ENCODE measurements at regions not wholly inside any gene's neighbourhood (a gene's known extent, or its start where the extent isn't known, plus 50 kb on each side); places are given as distances from the start of the nearest gene placed in this dataset.

GRCh38 chr13:105740739-105741138 is 794.7 kb downstream of the EFNB2 start:
- Histone ChIP-seq H2AFZ (ENCODE audit: low read length) (no peak overlapping the region), H3K4me2 (ENCODE audit: extremely low read depth, insufficient read depth, low read length) (no peak overlapping the region), H3K36me3 (ENCODE audit: control insufficient read depth, insufficient read depth, low read length) (no peaks in the 10 kb centered on the region), H3K79me2 (ENCODE audit: control insufficient read depth, insufficient read depth, low read length) (no peaks in the 10 kb centered on the region), H3K9ac (ENCODE audit: insufficient read depth, low read length) (no peak overlapping the region), H3K9me3 (ENCODE audit: control insufficient read depth, insufficient read depth, low read depth, low read length) (no peaks in the 10 kb centered on the region), H3K4me1 (ENCODE audit: control insufficient read depth, extremely low read depth, insufficient read depth, low read length) (no peaks in the 10 kb centered on the region), H4K20me1 (ENCODE audit: control insufficient read depth, extremely low read depth, insufficient read depth, low read length) (no peaks in the 10 kb centered on the region), H3K27me3 (ENCODE audit: control insufficient read depth, insufficient read depth, low read length) (no peaks in the 10 kb centered on the region), H3K27ac (ENCODE audit: insufficient read depth, low read length) (no peak overlapping the region), H3K4me3 (replicated peaks in 1 of 4; ENCODE audit: control extremely low read depth in 1 of 4, insufficient read depth in 1 of 4, low read depth in 3 of 4, low read length in 4 of 4) (no peak overlapping the region)
- DNase-seq (ENCODE audit: low read depth in 2 of 2), result no peak
- TF ChIP-seq CTCF (conservative IDR thresholded peaks at IDR 0.05 in 1 of 2, IDR thresholded peaks at IDR 0.05 in 1 of 2; ENCODE audit: low read depth in 1 of 2, low read length in 2 of 2), result no peak
- TF ChIP-seq EZH2 (IDR thresholded peaks at IDR 0.05; ENCODE audit: low read length, missing control alignments), result no peak

GRCh38 chr13:105737688-105738087 is 797.8 kb downstream of the EFNB2 start:
- Histone ChIP-seq H3K36me3 (ENCODE audit: control insufficient read depth, insufficient read depth, low read length) (no peaks in the 10 kb centered on the region), H3K27ac (ENCODE audit: insufficient read depth, low read length) (no peak overlapping the region), H3K9ac (ENCODE audit: insufficient read depth, low read length) (no peak overlapping the region), H2AFZ (ENCODE audit: low read length) (no peak overlapping the region), H3K79me2 (ENCODE audit: control insufficient read depth, insufficient read depth, low read length) (no peaks in the 10 kb centered on the region), H3K27me3 (ENCODE audit: control insufficient read depth, insufficient read depth, low read length) (no peaks in the 10 kb centered on the region), H4K20me1 (ENCODE audit: control insufficient read depth, extremely low read depth, insufficient read depth, low read length) (no peaks in the 10 kb centered on the region), H3K4me1 (ENCODE audit: control insufficient read depth, extremely low read depth, insufficient read depth, low read length) (no peaks in the 10 kb centered on the region), H3K4me2 (ENCODE audit: extremely low read depth, insufficient read depth, low read length) (no peak overlapping the region), H3K4me3 (replicated peaks in 1 of 4; ENCODE audit: control extremely low read depth in 1 of 4, insufficient read depth in 1 of 4, low read depth in 3 of 4, low read length in 4 of 4) (no peak overlapping the region), H3K9me3 (ENCODE audit: control insufficient read depth, insufficient read depth, low read depth, low read length) (no peaks in the 10 kb centered on the region)
- no peak for DNase-seq (ENCODE audit: low read depth in 2 of 2)
- TF ChIP-seq CTCF (conservative IDR thresholded peaks at IDR 0.05 in 1 of 2, IDR thresholded peaks at IDR 0.05 in 1 of 2; ENCODE audit: low read depth in 1 of 2, low read length in 2 of 2), result no peak
- no peak for TF ChIP-seq EZH2 (IDR thresholded peaks at IDR 0.05; ENCODE audit: low read length, missing control alignments)

GRCh38 chr13:105735281-105735680 is 800.2 kb downstream of the EFNB2 start:
- Histone ChIP-seq H2AFZ (ENCODE audit: low read length) (no peak overlapping the region), H3K9ac (ENCODE audit: insufficient read depth, low read length) (no peak overlapping the region), H3K4me2 (ENCODE audit: extremely low read depth, insufficient read depth, low read length) (no peak overlapping the region), H3K9me3 (ENCODE audit: control insufficient read depth, insufficient read depth, low read depth, low read length) (no peaks in the 10 kb centered on the region), H3K4me1 (ENCODE audit: control insufficient read depth, extremely low read depth, insufficient read depth, low read length) (no peaks in the 10 kb centered on the region), H3K27ac (ENCODE audit: insufficient read depth, low read length) (no peak overlapping the region), H3K4me3 (replicated peaks in 1 of 4; ENCODE audit: control extremely low read depth in 1 of 4, insufficient read depth in 1 of 4, low read depth in 3 of 4, low read length in 4 of 4) (no peak overlapping the region), H3K27me3 (ENCODE audit: control insufficient read depth, insufficient read depth, low read length) (no peaks in the 10 kb centered on the region), H3K79me2 (ENCODE audit: control insufficient read depth, insufficient read depth, low read length) (no peaks in the 10 kb centered on the region), H3K36me3 (ENCODE audit: control insufficient read depth, insufficient read depth, low read length) (no peaks in the 10 kb centered on the region), H4K20me1 (ENCODE audit: control insufficient read depth, extremely low read depth, insufficient read depth, low read length) (no peaks in the 10 kb centered on the region)
- TF ChIP-seq EZH2 (IDR thresholded peaks at IDR 0.05; ENCODE audit: low read length, missing control alignments) (no peak), CTCF (conservative IDR thresholded peaks at IDR 0.05 in 1 of 2, IDR thresholded peaks at IDR 0.05 in 1 of 2; ENCODE audit: low read depth in 1 of 2, low read length in 2 of 2) (no peak)
- DNase-seq (ENCODE audit: low read depth in 2 of 2), result no peak
